GM18505 (cell line): ENCODE measurements at regions not wholly inside any gene's neighbourhood (a gene's known extent, or its start where the extent isn't known, plus 50 kb on each side); places are given as distances from the start of the nearest gene placed in this dataset.
A peak's percentile ranks its signal among the peaks of the same experiment; 100 is the strongest.

Experiments used
- ATAC-seq: cut with Tn5 transposase; IDR thresholded peaks from one replicate; pipeline ENCODE4 v1.9.1; 2021; ENCODE audit not compliant: unreplicated experiment
- POLR2A ChIP-seq: IDR thresholded peaks from 4 replicates; pipeline ENCODE4 v1.6.1; 2011; ENCODE audit warnings: borderline replicate concordance; ENCODE audit not compliant: insufficient read depth, insufficient read length; ENCODE audit errors: extremely low read depth

- no peak for ATAC-seq
- TF ChIP-seq POLR2A, result no peak
Observed at GRCh38 chr1:200474633-200475032, 64.8 kb upstream of the ZNF281 start.

GRCh38 chr1:200473698-200474371 is 64.0 kb upstream of the ZNF281 start:
- peak; percentile 74 for ATAC-seq
- no peak for TF ChIP-seq POLR2A

DNA sequence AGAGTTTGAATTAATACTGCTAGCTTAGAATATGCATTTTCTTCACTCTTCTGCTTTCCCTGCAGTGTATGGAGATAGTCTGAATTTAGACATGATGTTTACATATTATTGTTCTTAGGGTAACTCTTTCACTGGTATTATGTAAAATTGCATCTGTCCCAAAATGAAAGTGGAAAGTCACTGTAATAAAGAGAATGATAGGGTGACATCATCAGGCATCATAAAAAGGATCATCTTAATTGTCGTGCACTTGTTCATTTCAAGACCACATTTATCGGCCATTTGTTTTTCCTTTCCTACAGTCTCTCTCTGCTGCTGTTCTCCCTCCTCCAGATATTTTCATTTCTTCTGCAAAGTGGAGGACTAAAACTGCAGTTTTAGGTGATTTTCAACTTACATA is 61.9 kb upstream of the ZNF281 start:
- no peak for TF ChIP-seq POLR2A
- ATAC-seq, result no peak

DNA sequence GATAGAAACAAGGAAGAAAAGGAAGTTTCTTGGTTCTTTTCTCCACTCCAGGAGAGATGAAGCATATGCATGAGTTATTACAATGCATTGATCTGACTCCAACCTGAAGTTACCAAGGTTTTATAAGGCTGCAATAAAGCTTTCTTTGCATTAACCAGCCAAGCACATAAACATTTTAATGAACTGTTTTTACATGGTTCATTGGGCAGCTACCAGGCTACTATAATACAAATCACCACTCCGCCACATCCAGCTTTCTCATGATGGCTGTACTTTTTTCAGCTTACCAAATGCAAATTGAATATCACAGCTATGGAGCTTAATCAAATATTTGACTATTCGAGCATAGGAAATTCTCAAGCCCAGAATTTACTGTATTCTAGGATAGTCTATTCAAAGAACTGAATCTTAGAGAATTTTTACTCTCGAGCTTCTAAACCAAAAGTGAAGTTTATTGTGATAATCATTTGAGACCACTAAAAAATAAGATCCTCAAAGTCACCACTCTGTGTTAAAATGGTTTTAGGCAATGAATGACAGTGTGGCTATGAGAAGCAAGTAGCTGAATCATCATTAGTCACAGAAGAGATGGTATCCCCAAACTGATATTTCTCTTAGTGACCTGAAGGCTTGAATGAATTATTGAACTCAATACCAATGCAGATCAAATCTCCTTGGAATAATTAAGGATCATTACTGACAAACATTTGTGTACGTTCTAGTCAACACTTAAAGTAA is 58.6 kb upstream of the ZNF281 start:
- ATAC-seq, result no peak
- TF ChIP-seq POLR2A, result no peak

DNA sequence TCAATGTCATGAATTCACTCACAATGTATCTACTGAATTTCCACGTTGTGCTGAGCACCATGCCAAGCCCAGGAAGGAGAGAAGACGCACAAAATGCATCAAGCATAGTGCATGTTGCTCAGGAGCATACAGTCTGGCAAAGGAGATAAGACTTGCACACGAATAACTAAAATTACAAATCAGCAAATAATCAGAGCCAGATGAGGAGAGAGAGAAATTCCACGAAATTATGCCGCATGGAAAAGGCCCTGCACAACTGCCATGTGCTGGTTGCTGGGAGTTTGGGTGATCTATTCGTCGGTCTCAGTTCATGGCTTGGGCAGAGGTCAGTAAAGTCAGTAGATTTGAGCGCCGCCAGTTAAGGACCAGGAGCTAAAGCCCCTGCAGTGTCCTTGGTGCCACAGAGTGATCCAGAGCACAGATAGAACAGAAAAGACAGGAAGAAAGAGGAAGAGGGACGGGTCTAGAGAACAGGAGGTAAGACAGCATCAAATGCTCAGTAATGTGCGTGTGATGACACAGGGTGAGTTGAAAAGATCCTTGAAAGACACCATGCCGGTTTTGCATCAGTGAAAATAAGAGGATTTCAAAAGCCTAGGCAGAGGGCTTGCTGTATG is 55.1 kb upstream of the ZNF281 start:
- no peak for ATAC-seq
- TF ChIP-seq POLR2A, result no peak
